ENCODE measurements at regions not wholly inside any gene's neighbourhood (a gene's known extent, or its start where the extent isn't known, plus 50 kb on each side); places are given as distances from the start of the nearest gene placed in this dataset.

DNA sequence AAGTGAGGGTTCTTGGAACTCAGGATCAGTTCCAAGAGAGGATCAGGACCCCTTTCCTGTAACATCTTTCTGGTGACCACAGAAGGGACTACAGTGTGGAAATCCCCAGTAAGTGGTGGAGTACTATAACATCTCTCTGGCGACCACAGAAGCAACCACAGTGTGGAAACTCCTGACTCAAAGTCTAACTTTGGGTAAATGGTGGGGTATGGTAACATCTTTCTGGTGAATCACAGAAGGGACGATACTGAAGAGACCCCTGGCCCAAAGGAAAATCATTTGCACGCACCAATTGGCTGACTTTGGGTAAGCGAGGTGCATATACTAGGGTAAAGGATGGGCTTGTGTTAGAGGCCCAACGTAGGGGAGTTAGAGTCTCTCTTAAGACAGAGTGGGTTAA is 56.3 kb upstream of the GULP1 start:
- H3K4me3 ChIP-seq (replicated peaks; ENCODE audit: low read depth, low read length) = no peak overlapping the region
- TF ChIP-seq, protein P1, sequence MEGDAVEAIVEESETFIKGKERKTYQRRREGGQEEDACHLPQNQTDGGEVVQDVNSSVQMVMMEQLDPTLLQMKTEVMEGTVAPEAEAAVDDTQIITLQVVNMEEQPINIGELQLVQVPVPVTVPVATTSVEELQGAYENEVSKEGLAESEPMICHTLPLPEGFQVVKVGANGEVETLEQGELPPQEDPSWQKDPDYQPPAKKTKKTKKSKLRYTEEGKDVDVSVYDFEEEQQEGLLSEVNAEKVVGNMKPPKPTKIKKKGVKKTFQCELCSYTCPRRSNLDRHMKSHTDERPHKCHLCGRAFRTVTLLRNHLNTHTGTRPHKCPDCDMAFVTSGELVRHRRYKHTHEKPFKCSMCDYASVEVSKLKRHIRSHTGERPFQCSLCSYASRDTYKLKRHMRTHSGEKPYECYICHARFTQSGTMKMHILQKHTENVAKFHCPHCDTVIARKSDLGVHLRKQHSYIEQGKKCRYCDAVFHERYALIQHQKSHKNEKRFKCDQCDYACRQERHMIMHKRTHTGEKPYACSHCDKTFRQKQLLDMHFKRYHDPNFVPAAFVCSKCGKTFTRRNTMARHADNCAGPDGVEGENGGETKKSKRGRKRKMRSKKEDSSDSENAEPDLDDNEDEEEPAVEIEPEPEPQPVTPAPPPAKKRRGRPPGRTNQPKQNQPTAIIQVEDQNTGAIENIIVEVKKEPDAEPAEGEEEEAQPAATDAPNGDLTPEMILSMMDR (IDR thresholded peaks at IDR 0.05; ENCODE audit: insufficient read depth, low read length, poor library complexity, severe bottlenecking) = no peak
- no peaks in the 10 kb centered on the region for H3K36me3 ChIP-seq (ENCODE audit: control insufficient read depth, insufficient read depth, low read length)
- H3K27me3 ChIP-seq (replicated peaks; ENCODE audit: control insufficient read depth, insufficient read depth, low read length) = no peaks in the 10 kb centered on the region
- DNase-seq (ENCODE audit: extremely low read depth, insufficient read length) = peak; percentile 18

- TF ChIP-seq, protein P1 (IDR thresholded peaks at IDR 0.05; ENCODE audit: insufficient read depth, low read length, poor library complexity, severe bottlenecking) = no peak
- Histone ChIP-seq H3K36me3 (ENCODE audit: control insufficient read depth, insufficient read depth, low read length) (no peaks in the 10 kb centered on the region), H3K4me3 (replicated peaks; ENCODE audit: low read depth, low read length) (no peak overlapping the region), H3K27me3 (replicated peaks; ENCODE audit: control insufficient read depth, insufficient read depth, low read length) (no peaks in the 10 kb centered on the region)
- no peak for DNase-seq (ENCODE audit: extremely low read depth, insufficient read length)
Observed at GRCh38 chr2:188238386-188238785, 53.3 kb upstream of the GULP1 start.
